Omental fat pad (tissue), 3 donors: ENCODE measurements at regions not wholly inside any gene's neighbourhood (a gene's known extent, or its start where the extent isn't known, plus 50 kb on each side); places are given as distances from the start of the nearest gene placed in this dataset.

Experiments used
- ATAC-seq: fragments of 150-250 bp; one replicate; pipeline ENCODE4 v1.9.1; 2016; ENCODE audit warnings: mild to moderate bottlenecking, moderate library complexity; ENCODE audit not compliant: low FRiP score
- DNase-seq: peaks from one replicate; pipeline ENCODE4 v3.0.0-alpha.2; 2019; ENCODE audit warnings: low spot score
- TF ChIP-seq, protein P1 (sequence below), 3 donors: fragments of 450-650 bp; IDR thresholded peaks; one replicate each; pipeline ENCODE4 v1.5.1; 2016 to 2017; ENCODE audit warnings: antibody characterized with exemption in 3 of 3, mild to moderate bottlenecking in 3 of 3, moderate library complexity in 2 of 3

DNA sequence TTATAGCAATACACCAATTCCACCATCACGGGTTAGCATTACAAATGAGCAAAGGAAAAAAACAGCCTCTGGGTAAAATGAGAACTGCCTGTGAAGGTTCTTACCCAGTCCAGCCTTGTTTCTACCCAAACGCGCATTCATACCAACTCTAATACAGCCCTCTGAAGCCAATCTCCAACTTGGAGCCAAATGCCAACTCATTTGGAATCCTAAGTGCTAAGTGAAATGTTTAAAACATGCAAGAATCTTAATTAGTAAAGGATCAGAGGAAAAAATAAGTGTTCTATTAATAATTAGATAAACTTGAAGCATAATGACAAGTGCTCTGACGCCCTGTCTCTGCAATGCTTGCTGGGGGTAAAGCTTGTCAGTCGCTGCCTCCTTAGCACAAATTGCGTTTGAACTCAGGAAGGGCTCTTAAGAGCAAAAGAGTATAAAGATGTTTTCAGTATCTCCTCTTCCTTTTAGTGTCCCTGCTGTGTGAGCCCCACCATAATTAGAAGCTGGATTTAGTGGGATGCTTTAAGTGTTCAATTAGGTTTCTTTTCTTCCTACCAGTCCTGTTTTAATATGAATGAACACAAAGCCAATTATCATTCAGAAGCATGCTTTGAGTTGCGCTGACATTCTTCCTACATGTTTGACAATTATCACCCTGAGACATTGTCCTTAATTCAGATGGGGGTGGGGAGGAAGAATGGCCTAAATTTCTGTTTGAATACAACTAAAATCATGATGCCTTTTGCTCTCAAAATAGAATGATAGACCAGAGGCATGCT is 537.6 kb downstream of the DTWD2 start:
- TF ChIP-seq, protein P1, sequence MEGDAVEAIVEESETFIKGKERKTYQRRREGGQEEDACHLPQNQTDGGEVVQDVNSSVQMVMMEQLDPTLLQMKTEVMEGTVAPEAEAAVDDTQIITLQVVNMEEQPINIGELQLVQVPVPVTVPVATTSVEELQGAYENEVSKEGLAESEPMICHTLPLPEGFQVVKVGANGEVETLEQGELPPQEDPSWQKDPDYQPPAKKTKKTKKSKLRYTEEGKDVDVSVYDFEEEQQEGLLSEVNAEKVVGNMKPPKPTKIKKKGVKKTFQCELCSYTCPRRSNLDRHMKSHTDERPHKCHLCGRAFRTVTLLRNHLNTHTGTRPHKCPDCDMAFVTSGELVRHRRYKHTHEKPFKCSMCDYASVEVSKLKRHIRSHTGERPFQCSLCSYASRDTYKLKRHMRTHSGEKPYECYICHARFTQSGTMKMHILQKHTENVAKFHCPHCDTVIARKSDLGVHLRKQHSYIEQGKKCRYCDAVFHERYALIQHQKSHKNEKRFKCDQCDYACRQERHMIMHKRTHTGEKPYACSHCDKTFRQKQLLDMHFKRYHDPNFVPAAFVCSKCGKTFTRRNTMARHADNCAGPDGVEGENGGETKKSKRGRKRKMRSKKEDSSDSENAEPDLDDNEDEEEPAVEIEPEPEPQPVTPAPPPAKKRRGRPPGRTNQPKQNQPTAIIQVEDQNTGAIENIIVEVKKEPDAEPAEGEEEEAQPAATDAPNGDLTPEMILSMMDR (IDR thresholded peaks at IDR 0.05): no peak
- ATAC-seq (no peak), DNase-seq (no peak)

DNA sequence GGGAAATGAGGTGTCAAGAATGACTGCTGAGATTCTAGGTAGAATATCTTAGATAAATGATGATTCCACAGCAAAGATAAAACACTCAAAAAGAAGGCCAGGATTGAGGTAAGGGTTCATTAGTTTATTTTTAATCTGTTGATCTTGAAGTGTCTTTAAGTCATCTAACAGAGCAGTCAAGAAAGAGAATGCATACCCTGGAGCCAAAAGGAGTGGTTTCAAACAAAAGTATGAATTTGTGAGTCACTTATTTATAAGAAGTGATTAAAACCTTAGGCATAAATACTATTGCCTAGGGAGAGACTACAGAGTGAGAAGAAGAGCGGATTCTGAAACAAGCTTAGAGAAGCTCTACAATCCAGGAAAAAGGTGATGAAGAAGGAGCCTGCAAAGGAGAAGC is 541.0 kb downstream of the DTWD2 start:
- DNase-seq: no peak
- ATAC-seq: no peak

DNA sequence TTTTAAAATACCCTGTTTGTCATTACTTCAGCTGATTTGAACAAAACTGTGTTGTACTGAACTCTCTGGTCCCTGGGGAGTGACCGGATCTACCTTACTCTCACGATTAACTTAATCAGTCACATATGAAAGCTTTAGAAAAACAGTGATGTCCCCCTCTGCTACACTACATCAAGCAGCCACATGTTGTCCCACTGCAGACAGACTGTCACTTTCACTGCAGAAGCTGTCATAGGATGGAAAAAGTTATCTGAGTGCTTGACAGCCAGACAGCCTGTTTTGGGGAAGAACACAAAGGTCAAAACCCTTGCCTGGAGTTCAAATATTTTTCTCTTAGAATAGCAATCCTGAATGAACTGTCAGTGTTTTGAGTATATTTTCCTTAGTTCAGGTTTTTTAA is 546.4 kb downstream of the DTWD2 start:
- TF ChIP-seq, protein P1 (IDR thresholded peaks at IDR 0.05): no peak
- DNase-seq (no peak), ATAC-seq (no peak)

More for the DNA sequence above, 541.0 kb downstream of the DTWD2 start:
- TF ChIP-seq, protein P1 (IDR thresholded peaks at IDR 0.05): no peak

DNA sequence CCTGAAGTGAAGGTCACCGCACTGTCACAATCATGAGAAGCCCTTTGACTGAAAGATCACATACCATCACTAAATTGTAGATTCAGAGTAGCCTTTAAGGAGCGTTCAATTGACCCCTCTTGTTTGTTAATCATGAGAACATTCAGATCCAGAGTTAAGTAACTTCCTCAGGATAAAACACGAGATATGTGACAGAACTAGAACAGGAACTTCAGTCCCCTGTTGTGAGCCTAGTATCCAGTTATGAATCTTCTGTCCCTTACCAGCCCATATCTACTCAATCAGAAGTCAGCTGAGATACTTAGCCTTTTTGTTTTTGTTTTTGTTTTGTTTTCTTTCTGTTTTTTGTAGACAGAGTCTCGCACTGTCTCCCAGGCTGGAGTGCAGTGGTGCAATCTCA is 547.3 kb downstream of the DTWD2 start:
- DNase-seq: no peak
- TF ChIP-seq, protein P1 (IDR thresholded peaks at IDR 0.05): no peak
- no peak for ATAC-seq

DNA sequence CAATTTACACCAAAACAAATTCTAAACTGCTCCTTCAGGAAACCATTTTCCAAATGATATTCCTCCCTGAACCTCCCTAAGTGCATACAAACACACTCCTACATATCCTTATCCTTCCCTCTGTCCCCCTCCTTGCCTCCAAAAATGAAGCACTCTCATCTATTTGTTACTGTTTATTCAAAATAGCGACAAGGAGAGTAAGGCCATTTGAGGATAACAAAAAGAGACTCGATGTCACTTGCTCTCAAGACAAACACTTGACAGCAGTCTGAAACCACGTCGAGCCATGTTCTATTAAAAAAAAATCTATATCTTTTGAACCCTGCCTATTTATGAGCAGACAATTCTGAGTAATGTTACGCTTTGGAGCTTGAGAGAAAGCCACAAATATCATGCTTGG is 547.9 kb downstream of the DTWD2 start:
- TF ChIP-seq, protein P1 (IDR thresholded peaks at IDR 0.05): no peak
- no peak for ATAC-seq
- no peak for DNase-seq

DNA sequence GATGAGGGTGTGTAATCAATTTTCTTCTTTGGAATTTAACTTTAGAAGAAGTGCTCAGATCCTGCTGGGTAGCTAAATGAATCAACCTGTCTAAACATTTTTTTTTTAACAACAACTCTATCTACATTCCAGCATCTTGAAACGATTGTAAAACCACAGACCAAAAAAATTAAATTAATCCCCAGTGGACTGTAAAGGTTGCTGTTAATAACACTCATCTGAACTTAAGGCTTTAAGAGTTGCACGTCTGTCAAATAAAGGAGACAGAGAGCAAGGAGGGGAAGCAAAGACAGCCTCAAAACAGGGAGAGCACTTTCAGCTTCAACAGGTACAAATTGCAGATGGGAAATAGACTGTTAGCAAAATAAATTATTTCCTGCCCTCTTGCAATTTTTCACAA is 548.5 kb downstream of the DTWD2 start:
- no peak for ATAC-seq
- DNase-seq: no peak
- TF ChIP-seq, protein P1 (IDR thresholded peaks at IDR 0.05): no peak

DNA sequence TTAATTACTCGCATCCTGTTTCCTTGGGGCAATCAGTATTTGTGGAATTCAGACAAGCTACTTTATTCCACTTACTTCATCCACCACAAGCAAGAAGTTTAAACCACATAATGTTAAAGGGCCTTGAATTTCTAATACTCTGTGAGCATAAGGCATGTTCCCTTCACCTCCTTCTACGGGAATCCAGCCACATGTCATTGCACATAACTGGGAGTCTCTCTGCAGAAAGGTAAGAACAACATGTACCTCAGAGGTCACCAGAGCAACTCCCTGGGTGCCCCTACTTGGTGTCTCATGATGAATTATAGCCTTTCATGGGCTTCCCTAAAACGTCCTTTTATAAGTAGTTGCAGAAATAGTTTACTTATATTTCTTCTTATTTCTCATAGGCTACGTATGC is 553.2 kb downstream of the DTWD2 start:
- DNase-seq (no peak), ATAC-seq (no peak)
- TF ChIP-seq, protein P1 (IDR thresholded peaks at IDR 0.05): no peak
